BE2C (cell line): ENCODE measurements at regions not wholly inside any gene's neighbourhood (a gene's known extent, or its start where the extent isn't known, plus 50 kb on each side); places are given as distances from the start of the nearest gene placed in this dataset.

Source experiments
- DNase-seq: peaks from one replicate; pipeline ENCODE4 v3.0.0-alpha.2; 2020
- H3K27me3 ChIP-seq: fragments of 250-450 bp; sonication (Bioruptor Pico); 2 replicates; pipeline ENCODE4 v1.5.1; 2020; ENCODE audit warnings: mild to moderate bottlenecking
- H3K36me3 ChIP-seq: fragments of 250-450 bp; sonication (Bioruptor Pico); 2 replicates; pipeline ENCODE4 v1.5.1; 2020; ENCODE audit warnings: mild to moderate bottlenecking
- H3K4me1 ChIP-seq: fragments of 250-450 bp; sonication (Bioruptor Pico); 2 replicates; pipeline ENCODE4 v1.5.1; 2020
- H3K4me3 ChIP-seq: 2 replicates; pipeline ENCODE4 v1.5.1; 2011; ENCODE audit warnings: low read depth, low read length
- H3K9me3 ChIP-seq: fragments of 250-450 bp; sonication (Bioruptor Pico); 2 replicates; pipeline ENCODE4 v1.5.1; 2020
- CTCF ChIP-seq: IDR thresholded peaks from 2 replicates; pipeline ENCODE4 v1.5.1; 2012; ENCODE audit warnings: mild to moderate bottlenecking, low read depth, low read length

GRCh38 chr15:70584838-70585706, 178.3 kb downstream of the UACA start:
- Histone ChIP-seq H3K27me3 (no peaks in the 10 kb centered on the region), H3K36me3 (no peaks in the 10 kb centered on the region), H3K9me3 (no peaks in the 10 kb centered on the region), H3K4me3 (peak overlapping the region; percentile 36), H3K4me1 (no peaks in the 10 kb centered on the region)
- peak; percentile 43 for TF ChIP-seq CTCF
- peak; percentile 68 for DNase-seq

GRCh38 chr15:70584441-70584837, 178.9 kb downstream of the UACA start:
- Histone ChIP-seq H3K9me3 (no peaks in the 10 kb centered on the region), H3K36me3 (no peaks in the 10 kb centered on the region), H3K4me3 (no peak overlapping the region), H3K27me3 (no peaks in the 10 kb centered on the region), H3K4me1 (no peaks in the 10 kb centered on the region)
- TF ChIP-seq CTCF, result no peak
- DNase-seq, result no peak

- DNase-seq, result no peak
- no peaks in the 10 kb centered on the region for H3K27me3 ChIP-seq
- H3K4me1 ChIP-seq, result no peaks in the 10 kb centered on the region
- no peaks in the 10 kb centered on the region for H3K36me3 ChIP-seq
- H3K9me3 ChIP-seq, result no peaks in the 10 kb centered on the region
- H3K4me3 ChIP-seq, result no peak overlapping the region
- no peak for TF ChIP-seq CTCF
These were observed 180.4 kb downstream of the UACA start for GRCh38 chr15:70583006-70583405.

- no peaks in the 10 kb centered on the region for H3K4me1 ChIP-seq
- H3K9me3 ChIP-seq, result no peaks in the 10 kb centered on the region
- no peak overlapping the region for H3K4me3 ChIP-seq
- TF ChIP-seq CTCF, result no peak
- DNase-seq, result no peak
- H3K27me3 ChIP-seq, result no peaks in the 10 kb centered on the region
- H3K36me3 ChIP-seq, result no peaks in the 10 kb centered on the region
These were observed 181.0 kb downstream of the UACA start for GRCh38 chr15:70582143-70582945.

- no peak overlapping the region for H3K4me3 ChIP-seq
- H3K36me3 ChIP-seq, result no peaks in the 10 kb centered on the region
- H3K4me1 ChIP-seq, result no peaks in the 10 kb centered on the region
- no peak for TF ChIP-seq CTCF
- DNase-seq, result no peak
- no peaks in the 10 kb centered on the region for H3K27me3 ChIP-seq
- no peaks in the 10 kb centered on the region for H3K9me3 ChIP-seq
These were observed 182.4 kb downstream of the UACA start for GRCh38 chr15:70580958-70581357.

- no peak for TF ChIP-seq CTCF
- Histone ChIP-seq H3K9me3 (no peaks in the 10 kb centered on the region), H3K36me3 (no peaks in the 10 kb centered on the region), H3K4me1 (no peaks in the 10 kb centered on the region), H3K27me3 (no peaks in the 10 kb centered on the region), H3K4me3 (no peak overlapping the region)
- DNase-seq, result no peak
These were observed 183.1 kb downstream of the UACA start for GRCh38 chr15:70580286-70580685.
